ENCODE measurements at regions not wholly inside any gene's neighbourhood (a gene's known extent, or its start where the extent isn't known, plus 50 kb on each side); places are given as distances from the start of the nearest gene placed in this dataset.
A peak's percentile ranks its signal among the peaks of the same experiment; 100 is the strongest.

- no peaks in the 10 kb centered on the region for H3K36me3 ChIP-seq (ENCODE audit: insufficient read depth, low read length)
- TF ChIP-seq CTCF (IDR thresholded peaks at IDR 0.05; ENCODE audit: extremely low read depth, low read depth, low read length) = no peak
- H3K79me2 ChIP-seq (ENCODE audit: insufficient read depth, low read length) = no peaks in the 10 kb centered on the region
- no peaks in the 10 kb centered on the region for H3K27me3 ChIP-seq (ENCODE audit: insufficient read depth, low read length)
- no peak overlapping the region for H3K27ac ChIP-seq (ENCODE audit: low read depth, low read length)
- H3K9me3 ChIP-seq (ENCODE audit: low read depth, low read length) = no peaks in the 10 kb centered on the region
- H2AFZ ChIP-seq (ENCODE audit: low read length) = no peak overlapping the region
- H3K4me3 ChIP-seq (ENCODE audit: insufficient read depth, low read length) = no peak overlapping the region
- H3K4me2 ChIP-seq (ENCODE audit: insufficient read depth, low read length) = peak overlapping the region; percentile 34
- peaks cover 31% of the 10 kb centered on the region for H3K4me1 ChIP-seq (ENCODE audit: insufficient read depth, low read length)
- H4K20me1 ChIP-seq (ENCODE audit: insufficient read depth, low read length) = no peaks in the 10 kb centered on the region
- DNase-seq (ENCODE audit: insufficient read length, low spot score, missing footprints) = peak; percentile 65
These were observed 351.5 kb downstream of the TXNL1 start for GRCh38 chr18:56286775-56287325.

- no peak for TF ChIP-seq CTCF (IDR thresholded peaks at IDR 0.05; ENCODE audit: extremely low read depth, low read depth, low read length)
- DNase-seq (ENCODE audit: insufficient read length, low spot score, missing footprints) = no peak
These were observed 352.9 kb downstream of the TXNL1 start for GRCh38 chr18:56285387-56286065.

GRCh38 chr18:56284319-56284718, 354.1 kb downstream of the TXNL1 start:
- Histone ChIP-seq H3K27ac (ENCODE audit: low read depth, low read length) (no peak overlapping the region), H3K4me2 (ENCODE audit: insufficient read depth, low read length) (no peak overlapping the region), H3K79me2 (ENCODE audit: insufficient read depth, low read length) (no peaks in the 10 kb centered on the region), H2AFZ (ENCODE audit: low read length) (no peak overlapping the region), H3K9me3 (ENCODE audit: low read depth, low read length) (no peaks in the 10 kb centered on the region), H3K4me1 (ENCODE audit: insufficient read depth, low read length) (peaks cover 31% of the 10 kb centered on the region), H3K36me3 (ENCODE audit: insufficient read depth, low read length) (no peaks in the 10 kb centered on the region), H3K27me3 (ENCODE audit: insufficient read depth, low read length) (no peaks in the 10 kb centered on the region), H4K20me1 (ENCODE audit: insufficient read depth, low read length) (no peaks in the 10 kb centered on the region), H3K4me3 (ENCODE audit: insufficient read depth, low read length) (no peak overlapping the region)
- no peak for TF ChIP-seq CTCF (IDR thresholded peaks at IDR 0.05; ENCODE audit: extremely low read depth, low read depth, low read length)
- no peak for DNase-seq (ENCODE audit: insufficient read length, low spot score, missing footprints)

More at GRCh38 chr18:56285387-56286065, 352.9 kb downstream of the TXNL1 start:
- Histone ChIP-seq H3K36me3 (ENCODE audit: insufficient read depth, low read length) (no peaks in the 10 kb centered on the region), H3K27me3 (ENCODE audit: insufficient read depth, low read length) (no peaks in the 10 kb centered on the region), H3K79me2 (ENCODE audit: insufficient read depth, low read length) (no peaks in the 10 kb centered on the region), H3K27ac (ENCODE audit: low read depth, low read length) (no peak overlapping the region), H3K4me1 (ENCODE audit: insufficient read depth, low read length) (peaks cover 31% of the 10 kb centered on the region), H3K9me3 (ENCODE audit: low read depth, low read length) (no peaks in the 10 kb centered on the region), H3K4me2 (ENCODE audit: insufficient read depth, low read length) (no peak overlapping the region), H2AFZ (ENCODE audit: low read length) (no peak overlapping the region), H3K4me3 (ENCODE audit: insufficient read depth, low read length) (no peak overlapping the region), H4K20me1 (ENCODE audit: insufficient read depth, low read length) (no peaks in the 10 kb centered on the region)

GRCh38 chr18:56283316-56283715, 355.1 kb downstream of the TXNL1 start:
- Histone ChIP-seq H3K4me3 (ENCODE audit: insufficient read depth, low read length) (no peak overlapping the region), H3K36me3 (ENCODE audit: insufficient read depth, low read length) (no peaks in the 10 kb centered on the region), H3K4me2 (ENCODE audit: insufficient read depth, low read length) (no peak overlapping the region), H3K4me1 (ENCODE audit: insufficient read depth, low read length) (peaks cover 31% of the 10 kb centered on the region), H3K9me3 (ENCODE audit: low read depth, low read length) (no peaks in the 10 kb centered on the region), H3K79me2 (ENCODE audit: insufficient read depth, low read length) (no peaks in the 10 kb centered on the region), H4K20me1 (ENCODE audit: insufficient read depth, low read length) (no peaks in the 10 kb centered on the region), H3K27ac (ENCODE audit: low read depth, low read length) (no peak overlapping the region), H2AFZ (ENCODE audit: low read length) (no peak overlapping the region), H3K27me3 (ENCODE audit: insufficient read depth, low read length) (no peaks in the 10 kb centered on the region)
- no peak for TF ChIP-seq CTCF (IDR thresholded peaks at IDR 0.05; ENCODE audit: extremely low read depth, low read depth, low read length)
- no peak for DNase-seq (ENCODE audit: insufficient read length, low spot score, missing footprints)

Data from osteoblast (primary cell).